Hepatic stellate cell (primary cell): ENCODE measurements at regions not wholly inside any gene's neighbourhood (a gene's known extent, or its start where the extent isn't known, plus 50 kb on each side); places are given as distances from the start of the nearest gene placed in this dataset.
"Not testable (repeated sequence)": the region's sequence is repeated elsewhere in the genome, so short reads cannot be mapped to it uniquely, and the experiment has no call there.

ENCODE experiments used
- DNase-seq: peaks from one replicate; pipeline ENCODE4 v3.0.0; 2011; ENCODE audit warnings: low spot score

DNA sequence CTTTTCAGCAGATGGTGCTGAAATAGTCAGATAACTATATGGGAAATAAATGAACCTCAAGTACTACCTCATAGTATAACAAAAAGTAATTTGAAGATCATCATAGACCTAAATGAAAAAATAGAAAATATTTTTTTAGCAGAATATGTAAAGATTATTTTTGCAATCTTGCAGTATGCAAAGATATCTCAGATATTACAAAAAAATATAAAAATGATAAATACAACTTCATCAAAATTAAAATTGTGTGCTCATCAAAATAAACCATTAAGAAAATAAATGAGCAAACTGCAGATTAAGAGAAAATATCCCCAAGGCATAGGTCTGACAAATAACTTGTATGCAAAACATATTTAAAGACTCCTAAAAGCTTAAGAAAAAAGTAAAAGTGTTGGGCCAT lies 83.4 kb upstream of the KCND2 start:
- DNase-seq = no peak

GRCh38 chr7:120190109-120190508 lies 82.9 kb upstream of the KCND2 start:
- DNase-seq = no peak

DNA sequence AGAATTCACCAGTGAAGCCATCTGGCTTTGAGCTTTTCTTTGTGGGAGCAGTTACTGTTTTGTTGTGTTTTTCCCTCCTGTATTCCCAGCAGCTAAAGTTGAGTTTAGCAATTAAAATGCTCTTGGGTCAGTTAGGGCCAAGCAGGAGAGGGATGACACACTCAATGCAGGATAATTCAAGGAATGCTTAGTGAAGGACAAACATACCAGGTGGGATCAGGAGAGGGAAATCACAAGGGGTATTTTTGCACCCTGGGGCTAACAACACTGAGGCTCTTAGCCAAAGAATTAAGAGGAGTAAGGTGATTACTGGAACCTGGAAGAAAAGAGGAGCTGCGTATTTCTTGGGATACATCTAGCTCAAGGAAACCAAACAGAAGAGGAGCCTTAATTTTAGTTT lies 82.4 kb upstream of the KCND2 start:
- DNase-seq = no peak

DNA sequence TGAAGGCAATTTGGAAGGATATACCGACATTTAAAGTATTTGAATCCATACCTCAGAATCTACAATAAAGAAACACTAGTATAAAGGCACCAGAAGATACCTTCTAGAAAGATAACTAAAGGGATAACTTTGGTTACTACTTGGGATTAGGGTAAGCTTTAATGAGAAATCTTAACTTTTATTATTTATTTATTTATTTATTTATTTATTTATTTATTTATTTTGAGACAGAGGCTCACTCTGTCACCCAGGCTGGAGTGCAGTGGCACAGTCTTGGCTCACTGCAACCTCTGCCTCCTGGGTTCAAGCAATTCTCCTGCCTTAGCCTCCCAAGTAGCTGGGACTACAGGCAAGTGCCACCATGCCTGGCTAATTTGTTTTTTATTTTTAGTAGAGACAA lies 81.6 kb upstream of the KCND2 start:
- DNase-seq = not testable (repeated sequence)

GRCh38 chr7:120201290-120201689 lies 71.7 kb upstream of the KCND2 start:
- DNase-seq = no peak

DNA sequence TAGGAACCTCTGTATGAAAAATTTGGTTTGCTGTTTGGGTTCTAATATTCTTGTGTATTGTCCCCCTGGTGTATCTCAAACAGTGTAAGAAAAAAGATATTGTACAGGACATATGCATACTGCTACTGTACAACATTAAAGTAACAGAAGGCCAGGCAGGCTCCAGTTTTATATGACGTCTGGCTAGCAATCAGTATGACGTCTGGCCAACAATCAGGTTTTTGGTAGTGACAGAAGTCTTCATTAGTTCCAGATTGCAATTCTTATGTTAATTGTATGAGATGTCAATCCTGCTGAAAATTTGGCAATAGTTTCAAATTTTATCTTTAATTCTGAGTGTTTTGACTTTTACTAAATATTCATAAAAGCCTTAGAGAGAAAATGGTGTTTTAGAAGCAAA lies 67.9 kb upstream of the KCND2 start:
- no peak for DNase-seq

GRCh38 chr7:120207037-120207436 lies 65.9 kb upstream of the KCND2 start:
- no peak for DNase-seq

- no peak for DNase-seq
These were observed 57.3 kb upstream of the KCND2 start for GRCh38 chr7:120215654-120216053.

- DNase-seq = no peak
These were observed 56.0 kb upstream of the KCND2 start for GRCh38 chr7:120216947-120217346.

DNA sequence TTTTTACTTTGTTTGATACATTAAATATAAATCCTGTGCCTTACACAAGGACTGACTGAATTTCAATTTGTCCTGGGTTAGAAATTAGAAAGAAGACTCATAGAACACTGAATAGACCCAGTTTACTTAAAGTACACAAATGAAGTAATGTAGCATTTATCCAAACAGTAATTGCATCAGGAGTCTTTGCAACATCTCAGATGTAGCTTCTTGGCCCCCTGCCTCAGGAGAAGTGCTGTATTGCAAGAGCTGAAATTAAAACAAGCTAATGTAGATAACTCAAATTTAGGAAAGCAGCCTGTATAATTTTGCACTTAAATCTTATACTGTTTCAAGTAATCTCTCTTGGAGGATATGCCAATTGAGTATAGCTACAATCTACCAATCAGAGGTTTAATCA lies 54.3 kb upstream of the KCND2 start:
- no peak for DNase-seq

DNA sequence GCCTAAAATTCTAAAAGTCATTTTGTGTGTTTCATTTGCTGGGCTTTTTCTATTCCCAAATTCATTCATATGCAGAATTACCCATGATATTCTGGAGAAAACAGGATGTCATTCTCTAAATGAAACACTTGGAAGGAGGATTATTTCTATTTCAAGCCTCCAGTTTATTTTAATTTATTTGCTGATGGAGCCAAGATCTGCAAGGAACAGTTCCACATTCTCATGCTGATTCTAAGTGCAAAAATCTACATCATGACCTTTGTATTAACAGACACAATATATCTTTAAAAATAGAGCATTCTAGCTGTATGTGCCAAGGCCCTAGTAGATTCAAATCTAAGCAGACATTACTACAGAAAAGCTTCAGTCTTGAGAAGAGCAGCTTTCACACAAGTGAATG lies 51.3 kb upstream of the KCND2 start:
- no peak for DNase-seq
